Cardiac fibroblast (primary cell): ENCODE measurements at regions not wholly inside any gene's neighbourhood (a gene's known extent, or its start where the extent isn't known, plus 50 kb on each side); places are given as distances from the start of the nearest gene placed in this dataset.

Experiments
- DNase-seq, 2 donors: peaks; one replicate each; pipeline versions ENCODE4 v3.0.0 to v3.0.0-alpha.2; 2010; ENCODE audit warnings: low read depth in 2 of 2
- H3K4me3 ChIP-seq, 2 donors: replicated peaks in 1 of 2; 1 replicate in 1 of 2; 2 replicates in 1 of 2; pipeline ENCODE4 v1.5.1; 2011; ENCODE audit warnings: low read depth in 2 of 2, low read length in 2 of 2, mild to moderate bottlenecking in 2 of 2, moderate library complexity in 1 of 2
- CTCF ChIP-seq: IDR thresholded peaks from one replicate; pipeline ENCODE4 v1.5.1; 2011; ENCODE audit warnings: low read depth, mild to moderate bottlenecking, low read length, inconsistent platforms

GRCh38 chr9:118609355-118610044 lies 759.7 kb downstream of the BRINP1 start:
- H3K4me3 ChIP-seq = no peak overlapping the region
- peak; percentile 8 to 90 for DNase-seq
- no peak for TF ChIP-seq CTCF

GRCh38 chr9:118612201-118612600 lies 757.0 kb downstream of the BRINP1 start:
- no peak overlapping the region for H3K4me3 ChIP-seq
- TF ChIP-seq CTCF = no peak
- DNase-seq = no peak

- no peak for TF ChIP-seq CTCF
- DNase-seq = no peak
- no peak overlapping the region for H3K4me3 ChIP-seq
Observed at GRCh38 chr9:118613996-118614395, 755.2 kb downstream of the BRINP1 start.

GRCh38 chr9:118618084-118618483 lies 751.2 kb downstream of the BRINP1 start:
- TF ChIP-seq CTCF = no peak
- peak in 1 of 2 donors; percentile 32 for DNase-seq
- H3K4me3 ChIP-seq = no peak overlapping the region

GRCh38 chr9:118618849-118619248 lies 750.4 kb downstream of the BRINP1 start:
- DNase-seq = no peak
- no peak overlapping the region for H3K4me3 ChIP-seq
- TF ChIP-seq CTCF = no peak

GRCh38 chr9:118624608-118625007 lies 744.6 kb downstream of the BRINP1 start:
- no peak for DNase-seq
- H3K4me3 ChIP-seq = no peak overlapping the region
- TF ChIP-seq CTCF = no peak

- DNase-seq = no peak
- no peak for TF ChIP-seq CTCF
- H3K4me3 ChIP-seq = no peak overlapping the region
Observed at GRCh38 chr9:118630079-118630478, 739.2 kb downstream of the BRINP1 start.
